Thoracic aorta (tissue), 2 donors: ENCODE measurements at regions not wholly inside any gene's neighbourhood (a gene's known extent, or its start where the extent isn't known, plus 50 kb on each side); places are given as distances from the start of the nearest gene placed in this dataset.

Experiments
- ATAC-seq: fragments of 150-250 bp; one replicate; pipeline ENCODE4 v1.8.0; 2017; ENCODE audit warnings: low read depth; ENCODE audit not compliant: insufficient number of reproducible peaks, low FRiP score
- DNase-seq: peaks from one replicate; pipeline ENCODE4 v3.0.0-alpha.2; 2020; ENCODE audit warnings: low spot score
- H3K27ac ChIP-seq, 2 donors: fragments of 200-600 bp; sonication (generic); 1 replicate in 1 of 2; 2 replicates in 1 of 2; pipeline ENCODE4 v1.5.1; 2016; ENCODE audit warnings: mild to moderate bottlenecking in 2 of 2, moderate library complexity in 2 of 2
- H3K27me3 ChIP-seq: fragments of 200-600 bp; sonication (generic); replicated peaks from 2 replicates; pipeline ENCODE4 v1.6.0; 2016; ENCODE audit warnings: mild to moderate bottlenecking; ENCODE audit not compliant: insufficient read depth
- H3K36me3 ChIP-seq: fragments of 200-600 bp; sonication (generic); one replicate; pipeline ENCODE4 v1.5.1; 2016
- H3K4me1 ChIP-seq, 2 donors: fragments of 200-600 bp; sonication (generic); 1 replicate in 1 of 2; 2 replicates in 1 of 2; pipeline versions ENCODE4 v1.5.1 to v1.6.0; 2016; ENCODE audit warnings: low read depth in 2 of 2, mild to moderate bottlenecking in 1 of 2; ENCODE audit not compliant: control insufficient read depth in 1 of 2
- H3K4me3 ChIP-seq: fragments of 200-600 bp; sonication (generic); 2 replicates; pipeline ENCODE4 v1.5.1; 2016; ENCODE audit warnings: mild to moderate bottlenecking
- H3K9me3 ChIP-seq: fragments of 200-600 bp; sonication (generic); 2 replicates; pipeline ENCODE4 v1.5.1; 2016
- TF ChIP-seq, protein P1 (sequence below): fragments of 200-600 bp; sonication (generic); IDR thresholded peaks from one replicate; pipeline ENCODE4 v1.5.1; 2019; ENCODE audit warnings: antibody characterized with exemption

GRCh38 chr3:72210261-72210660 is 425.3 kb upstream of the PROK2 start:
- Histone ChIP-seq H3K27ac (no peak overlapping the region), H3K36me3 (no peaks in the 10 kb centered on the region), H3K4me1 (no peaks in the 10 kb centered on the region), H3K27me3 (no peaks in the 10 kb centered on the region), H3K9me3 (no peaks in the 10 kb centered on the region), H3K4me3 (no peak overlapping the region)
- no peak for ATAC-seq
- TF ChIP-seq, protein P1, sequence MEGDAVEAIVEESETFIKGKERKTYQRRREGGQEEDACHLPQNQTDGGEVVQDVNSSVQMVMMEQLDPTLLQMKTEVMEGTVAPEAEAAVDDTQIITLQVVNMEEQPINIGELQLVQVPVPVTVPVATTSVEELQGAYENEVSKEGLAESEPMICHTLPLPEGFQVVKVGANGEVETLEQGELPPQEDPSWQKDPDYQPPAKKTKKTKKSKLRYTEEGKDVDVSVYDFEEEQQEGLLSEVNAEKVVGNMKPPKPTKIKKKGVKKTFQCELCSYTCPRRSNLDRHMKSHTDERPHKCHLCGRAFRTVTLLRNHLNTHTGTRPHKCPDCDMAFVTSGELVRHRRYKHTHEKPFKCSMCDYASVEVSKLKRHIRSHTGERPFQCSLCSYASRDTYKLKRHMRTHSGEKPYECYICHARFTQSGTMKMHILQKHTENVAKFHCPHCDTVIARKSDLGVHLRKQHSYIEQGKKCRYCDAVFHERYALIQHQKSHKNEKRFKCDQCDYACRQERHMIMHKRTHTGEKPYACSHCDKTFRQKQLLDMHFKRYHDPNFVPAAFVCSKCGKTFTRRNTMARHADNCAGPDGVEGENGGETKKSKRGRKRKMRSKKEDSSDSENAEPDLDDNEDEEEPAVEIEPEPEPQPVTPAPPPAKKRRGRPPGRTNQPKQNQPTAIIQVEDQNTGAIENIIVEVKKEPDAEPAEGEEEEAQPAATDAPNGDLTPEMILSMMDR, result no peak
- DNase-seq, result no peak

- no peak for ATAC-seq
- no peaks in the 10 kb centered on the region for H3K36me3 ChIP-seq
- TF ChIP-seq, protein P1, result no peak
- no peaks in the 10 kb centered on the region for H3K9me3 ChIP-seq
- no peaks in the 10 kb centered on the region for H3K27me3 ChIP-seq
- no peaks in the 10 kb centered on the region for H3K4me1 ChIP-seq
- no peak overlapping the region for H3K27ac ChIP-seq
- no peak for DNase-seq
- H3K4me3 ChIP-seq, result no peak overlapping the region
Measured at GRCh38 chr3:72205297-72205826, 420.4 kb upstream of the PROK2 start.

GRCh38 chr3:72204452-72204851 is 419.5 kb upstream of the PROK2 start:
- Histone ChIP-seq H3K27me3 (no peaks in the 10 kb centered on the region), H3K9me3 (no peaks in the 10 kb centered on the region), H3K36me3 (no peaks in the 10 kb centered on the region), H3K27ac (no peak overlapping the region), H3K4me1 (no peaks in the 10 kb centered on the region), H3K4me3 (no peak overlapping the region)
- no peak for ATAC-seq
- DNase-seq, result no peak
- TF ChIP-seq, protein P1, result no peak

GRCh38 chr3:72203613-72204349 is 418.8 kb upstream of the PROK2 start:
- Histone ChIP-seq H3K27me3 (no peaks in the 10 kb centered on the region), H3K4me1 (no peaks in the 10 kb centered on the region), H3K9me3 (no peaks in the 10 kb centered on the region), H3K4me3 (no peak overlapping the region), H3K36me3 (no peaks in the 10 kb centered on the region), H3K27ac (no peak overlapping the region)
- ATAC-seq (no peak), DNase-seq (no peak)
- TF ChIP-seq, protein P1, result no peak

- no peak for ATAC-seq
- H3K4me1 ChIP-seq, result no peaks in the 10 kb centered on the region
- no peak overlapping the region for H3K27ac ChIP-seq
- DNase-seq, result no peak
- TF ChIP-seq, protein P1, result no peak
- no peaks in the 10 kb centered on the region for H3K27me3 ChIP-seq
- no peaks in the 10 kb centered on the region for H3K9me3 ChIP-seq
- H3K36me3 ChIP-seq, result no peaks in the 10 kb centered on the region
- H3K4me3 ChIP-seq, result no peak overlapping the region
Measured at GRCh38 chr3:72203105-72203504, 418.2 kb upstream of the PROK2 start.
